WTC11 (cell line): ENCODE measurements at regions not wholly inside any gene's neighbourhood (a gene's known extent, or its start where the extent isn't known, plus 50 kb on each side); places are given as distances from the start of the nearest gene placed in this dataset.

Source experiments
- ATAC-seq: fragments of 200-7000 bp; cut with Tn5 transposase; 2 replicates; pipeline ENCODE4 v1.10.0; 2021; ENCODE audit warnings: mild to moderate bottlenecking, moderate library complexity
- CTCF ChIA-PET: fragments of 300-600 bp; sonication (Branson Sonifier 250); formaldehyde crosslinking; loops from one replicate; lab custom pipeline; 2021; ENCODE audit warnings: antibody characterized with exemption; lab: Charles Lee
- POLR2A ChIA-PET: fragments of 350-600 bp; sonication (Branson Sonifier 250); formaldehyde crosslinking; loops from one replicate; lab custom pipeline; 2021; ENCODE audit warnings: antibody characterized with exemption; lab: Charles Lee
- DNase-seq: peaks from one replicate; pipeline ENCODE4 v3.0.0; 2021; ENCODE audit warnings: low spot score
- H3K27ac Mint-ChIP-seq: 2 replicates; pipeline ENCODE4 v1.8.0; 2021; ENCODE audit warnings: mixed read lengths
- H3K27me3 Mint-ChIP-seq: 2 replicates; pipeline ENCODE4 v1.8.0; 2021; ENCODE audit warnings: low read depth, mild to moderate bottlenecking, moderate library complexity, mixed read lengths
- H3K36me3 Mint-ChIP-seq: 2 replicates; pipeline ENCODE4 v1.8.0; 2021; ENCODE audit warnings: mixed read lengths
- H3K4me1 Mint-ChIP-seq: 2 replicates; pipeline ENCODE4 v1.8.0; 2022; ENCODE audit warnings: mixed read lengths
- H3K4me3 Mint-ChIP-seq: 2 replicates; pipeline ENCODE4 v1.8.0; 2021; ENCODE audit warnings: mild to moderate bottlenecking, moderate library complexity, mixed read lengths
- H3K9me3 Mint-ChIP-seq: 2 replicates; pipeline ENCODE4 v1.8.0; 2021; ENCODE audit warnings: mixed read lengths
- CREB1 ChIP-seq: sonication (generic); formaldehyde crosslinking; IDR thresholded peaks from 2 replicates; pipeline ENCODE4 v1.8.0; 2023; ENCODE audit warnings: mild to moderate bottlenecking, missing genetic modification reagents
- EMX1 ChIP-seq: fragments of 250-450 bp; sonication (Bioruptor Pico); IDR thresholded peaks from 2 replicates; pipeline ENCODE4 v1.8.0; 2021; ENCODE audit warnings: mild to moderate bottlenecking
- ESRRA ChIP-seq: sonication (generic); formaldehyde crosslinking; IDR thresholded peaks from 2 replicates; pipeline ENCODE4 v1.8.1; 2022; ENCODE audit warnings: mild to moderate bottlenecking, missing genetic modification reagents, borderline replicate concordance
- GTF2I ChIP-seq: fragments of 250-450 bp; sonication (Bioruptor Pico); conservative IDR thresholded peaks from 2 replicates; pipeline ENCODE4 v1.4.0; 2021; ENCODE audit warnings: mild to moderate bottlenecking
- MAX ChIP-seq: sonication (generic); formaldehyde crosslinking; IDR thresholded peaks from 2 replicates; pipeline ENCODE4 v1.8.0; 2022; ENCODE audit warnings: mild to moderate bottlenecking, missing genetic modification reagents
- NR2C2 ChIP-seq: sonication (generic); formaldehyde crosslinking; IDR thresholded peaks from 2 replicates; pipeline ENCODE4 v1.8.0; 2022; ENCODE audit warnings: mild to moderate bottlenecking, missing genetic modification reagents
- PRRX2 ChIP-seq: fragments of 250-450 bp; sonication (Bioruptor Pico); IDR thresholded peaks from 2 replicates; pipeline ENCODE4 v1.8.0; 2021; ENCODE audit warnings: mild to moderate bottlenecking
- SMAD3 ChIP-seq: sonication (generic); formaldehyde crosslinking; IDR thresholded peaks from 2 replicates; pipeline ENCODE4 v1.8.0; 2022; ENCODE audit warnings: missing genetic modification reagents, mild to moderate bottlenecking, borderline replicate concordance
- SMAD4 ChIP-seq: sonication (generic); formaldehyde crosslinking; IDR thresholded peaks from 2 replicates; pipeline ENCODE4 v1.8.0; 2022; ENCODE audit warnings: mild to moderate bottlenecking, missing genetic modification reagents
- SOX15 ChIP-seq: fragments of 250-450 bp; sonication (Bioruptor Pico); IDR thresholded peaks from 2 replicates; pipeline ENCODE4 v1.9.0; 2021; ENCODE audit warnings: mild to moderate bottlenecking
- SP1 ChIP-seq: sonication (generic); formaldehyde crosslinking; conservative IDR thresholded peaks from 2 replicates; pipeline ENCODE4 v1.8.1; 2022; ENCODE audit warnings: missing genetic modification reagents
- TEAD4 ChIP-seq: sonication (generic); formaldehyde crosslinking; IDR thresholded peaks from 2 replicates; pipeline ENCODE4 v1.8.0; 2022; ENCODE audit warnings: mild to moderate bottlenecking, missing genetic modification reagents
- ZNF219 ChIP-seq: sonication (generic); formaldehyde crosslinking; IDR thresholded peaks from 2 replicates; pipeline ENCODE4 v1.8.0; 2023; ENCODE audit warnings: missing genetic modification reagents, mild to moderate bottlenecking, borderline replicate concordance
- ZNF416 ChIP-seq: fragments of 250-450 bp; sonication (Bioruptor Pico); IDR thresholded peaks from 2 replicates; pipeline ENCODE4 v1.9.0; 2021; ENCODE audit warnings: mild to moderate bottlenecking, inconsistent platforms
- ZNF423 ChIP-seq: fragments of 250-450 bp; sonication (Bioruptor Pico); IDR thresholded peaks from 2 replicates; pipeline ENCODE4 v2.1.2; 2022; ENCODE audit warnings: mild to moderate bottlenecking, moderate library complexity
- TF ChIP-seq, protein P1 (sequence below): fragments of 250-450 bp; sonication (Bioruptor Pico); IDR thresholded peaks from 2 replicates; pipeline ENCODE4 v1.9.0; 2021; ENCODE audit warnings: mild to moderate bottlenecking, borderline replicate concordance
- TF ChIP-seq, protein P2 (sequence below): fragments of 250-450 bp; sonication (Bioruptor Pico); IDR thresholded peaks from 2 replicates; pipeline ENCODE4 v1.9.0; 2021; ENCODE audit warnings: mild to moderate bottlenecking
- TF ChIP-seq, protein P3 (sequence below): sonication (generic); formaldehyde crosslinking; IDR thresholded peaks from 2 replicates; pipeline ENCODE4 v1.8.1; 2022; ENCODE audit warnings: mild to moderate bottlenecking, moderate library complexity, missing genetic modification reagents
- TF ChIP-seq, protein P4 (sequence below): fragments of 250-450 bp; sonication (Bioruptor Pico); IDR thresholded peaks from 2 replicates; pipeline ENCODE4 v1.9.0; 2021; ENCODE audit warnings: mild to moderate bottlenecking
- TF ChIP-seq, protein P5 (sequence below): sonication (generic); formaldehyde crosslinking; IDR thresholded peaks from 2 replicates; pipeline ENCODE4 v1.8.0; 2023; ENCODE audit warnings: missing genetic modification reagents, mild to moderate bottlenecking, borderline replicate concordance

DNA sequence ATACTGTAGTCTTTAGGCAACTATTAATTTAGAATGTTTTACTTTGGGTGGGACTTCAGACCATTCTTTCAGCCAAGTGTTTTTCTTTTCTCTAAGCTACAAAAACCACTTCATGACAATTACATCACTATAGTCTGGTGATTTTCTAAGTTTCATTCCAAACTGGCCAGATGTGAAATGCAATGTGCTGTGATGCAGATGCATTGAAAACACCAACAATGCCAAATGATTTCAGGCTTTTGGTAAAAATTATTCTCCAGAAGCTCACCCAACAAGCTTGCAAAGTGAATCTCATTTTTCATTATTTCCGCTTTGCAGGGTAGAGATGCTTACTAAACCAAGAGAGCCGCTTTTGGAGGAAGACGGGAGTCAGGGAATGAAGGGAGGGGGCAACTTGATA is 118.4 kb upstream of the ANK3 start (continued):
- TF ChIP-seq, protein P1, sequence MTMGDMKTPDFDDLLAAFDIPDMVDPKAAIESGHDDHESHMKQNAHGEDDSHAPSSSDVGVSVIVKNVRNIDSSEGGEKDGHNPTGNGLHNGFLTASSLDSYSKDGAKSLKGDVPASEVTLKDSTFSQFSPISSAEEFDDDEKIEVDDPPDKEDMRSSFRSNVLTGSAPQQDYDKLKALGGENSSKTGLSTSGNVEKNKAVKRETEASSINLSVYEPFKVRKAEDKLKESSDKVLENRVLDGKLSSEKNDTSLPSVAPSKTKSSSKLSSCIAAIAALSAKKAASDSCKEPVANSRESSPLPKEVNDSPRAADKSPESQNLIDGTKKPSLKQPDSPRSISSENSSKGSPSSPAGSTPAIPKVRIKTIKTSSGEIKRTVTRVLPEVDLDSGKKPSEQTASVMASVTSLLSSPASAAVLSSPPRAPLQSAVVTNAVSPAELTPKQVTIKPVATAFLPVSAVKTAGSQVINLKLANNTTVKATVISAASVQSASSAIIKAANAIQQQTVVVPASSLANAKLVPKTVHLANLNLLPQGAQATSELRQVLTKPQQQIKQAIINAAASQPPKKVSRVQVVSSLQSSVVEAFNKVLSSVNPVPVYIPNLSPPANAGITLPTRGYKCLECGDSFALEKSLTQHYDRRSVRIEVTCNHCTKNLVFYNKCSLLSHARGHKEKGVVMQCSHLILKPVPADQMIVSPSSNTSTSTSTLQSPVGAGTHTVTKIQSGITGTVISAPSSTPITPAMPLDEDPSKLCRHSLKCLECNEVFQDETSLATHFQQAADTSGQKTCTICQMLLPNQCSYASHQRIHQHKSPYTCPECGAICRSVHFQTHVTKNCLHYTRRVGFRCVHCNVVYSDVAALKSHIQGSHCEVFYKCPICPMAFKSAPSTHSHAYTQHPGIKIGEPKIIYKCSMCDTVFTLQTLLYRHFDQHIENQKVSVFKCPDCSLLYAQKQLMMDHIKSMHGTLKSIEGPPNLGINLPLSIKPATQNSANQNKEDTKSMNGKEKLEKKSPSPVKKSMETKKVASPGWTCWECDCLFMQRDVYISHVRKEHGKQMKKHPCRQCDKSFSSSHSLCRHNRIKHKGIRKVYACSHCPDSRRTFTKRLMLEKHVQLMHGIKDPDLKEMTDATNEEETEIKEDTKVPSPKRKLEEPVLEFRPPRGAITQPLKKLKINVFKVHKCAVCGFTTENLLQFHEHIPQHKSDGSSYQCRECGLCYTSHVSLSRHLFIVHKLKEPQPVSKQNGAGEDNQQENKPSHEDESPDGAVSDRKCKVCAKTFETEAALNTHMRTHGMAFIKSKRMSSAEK (CRISPR knock-in tag): no peak
- TF ChIP-seq PRRX2 (no peak), ZNF219 (no peak)
- TF ChIP-seq, protein P2, sequence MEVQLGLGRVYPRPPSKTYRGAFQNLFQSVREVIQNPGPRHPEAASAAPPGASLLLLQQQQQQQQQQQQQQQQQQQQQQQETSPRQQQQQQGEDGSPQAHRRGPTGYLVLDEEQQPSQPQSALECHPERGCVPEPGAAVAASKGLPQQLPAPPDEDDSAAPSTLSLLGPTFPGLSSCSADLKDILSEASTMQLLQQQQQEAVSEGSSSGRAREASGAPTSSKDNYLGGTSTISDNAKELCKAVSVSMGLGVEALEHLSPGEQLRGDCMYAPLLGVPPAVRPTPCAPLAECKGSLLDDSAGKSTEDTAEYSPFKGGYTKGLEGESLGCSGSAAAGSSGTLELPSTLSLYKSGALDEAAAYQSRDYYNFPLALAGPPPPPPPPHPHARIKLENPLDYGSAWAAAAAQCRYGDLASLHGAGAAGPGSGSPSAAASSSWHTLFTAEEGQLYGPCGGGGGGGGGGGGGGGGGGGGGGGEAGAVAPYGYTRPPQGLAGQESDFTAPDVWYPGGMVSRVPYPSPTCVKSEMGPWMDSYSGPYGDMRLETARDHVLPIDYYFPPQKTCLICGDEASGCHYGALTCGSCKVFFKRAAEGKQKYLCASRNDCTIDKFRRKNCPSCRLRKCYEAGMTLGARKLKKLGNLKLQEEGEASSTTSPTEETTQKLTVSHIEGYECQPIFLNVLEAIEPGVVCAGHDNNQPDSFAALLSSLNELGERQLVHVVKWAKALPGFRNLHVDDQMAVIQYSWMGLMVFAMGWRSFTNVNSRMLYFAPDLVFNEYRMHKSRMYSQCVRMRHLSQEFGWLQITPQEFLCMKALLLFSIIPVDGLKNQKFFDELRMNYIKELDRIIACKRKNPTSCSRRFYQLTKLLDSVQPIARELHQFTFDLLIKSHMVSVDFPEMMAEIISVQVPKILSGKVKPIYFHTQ (CRISPR knock-in tag): no peak

GRCh38 chr10:60502621-60503020 is 112.9 kb upstream of the ANK3 start:
- no peak overlapping the region for H3K27ac Mint-ChIP-seq
- H3K9me3 Mint-ChIP-seq: no peaks in the 10 kb centered on the region
- DNase-seq (no peak), ATAC-seq (no peak)
- TF ChIP-seq CREB1 (CRISPR knock-in tag) (no peak), ZNF219 (no peak), GTF2I (no peak), PRRX2 (no peak), SMAD4 (CRISPR knock-in tag) (no peak), ESRRA (CRISPR knock-in tag) (no peak), NR2C2 (no peak), TEAD4 (CRISPR knock-in tag) (no peak), SOX15 (no peak), SP1 (CRISPR knock-in tag) (no peak), EMX1 (CRISPR knock-in tag) (no peak), ZNF423 (CRISPR knock-in tag) (no peak)
- TF ChIP-seq, protein P3, sequence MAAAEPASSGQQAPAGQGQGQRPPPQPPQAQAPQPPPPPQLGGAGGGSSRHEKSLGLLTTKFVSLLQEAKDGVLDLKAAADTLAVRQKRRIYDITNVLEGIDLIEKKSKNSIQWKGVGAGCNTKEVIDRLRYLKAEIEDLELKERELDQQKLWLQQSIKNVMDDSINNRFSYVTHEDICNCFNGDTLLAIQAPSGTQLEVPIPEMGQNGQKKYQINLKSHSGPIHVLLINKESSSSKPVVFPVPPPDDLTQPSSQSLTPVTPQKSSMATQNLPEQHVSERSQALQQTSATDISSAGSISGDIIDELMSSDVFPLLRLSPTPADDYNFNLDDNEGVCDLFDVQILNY: no peak
- no peak overlapping the region for H3K4me3 Mint-ChIP-seq
- no peaks in the 10 kb centered on the region for H3K36me3 Mint-ChIP-seq
- CTCF ChIA-PET: no interaction called here
- no peaks in the 10 kb centered on the region for H3K27me3 Mint-ChIP-seq
- POLR2A ChIA-PET: no interaction called here
- peaks cover 18% of the 10 kb centered on the region for H3K4me1 Mint-ChIP-seq

- Mint-ChIP-seq H3K4me3 (no peak overlapping the region), H3K27me3 (no peaks in the 10 kb centered on the region), H3K27ac (no peak overlapping the region), H3K36me3 (no peaks in the 10 kb centered on the region), H3K4me1 (peaks cover 8% of the 10 kb centered on the region), H3K9me3 (no peaks in the 10 kb centered on the region)
- DNase-seq (no peak), ATAC-seq (no peak)
- ChIA-PET CTCF (no interaction called here), POLR2A (no interaction called here)
- TF ChIP-seq, protein P4, sequence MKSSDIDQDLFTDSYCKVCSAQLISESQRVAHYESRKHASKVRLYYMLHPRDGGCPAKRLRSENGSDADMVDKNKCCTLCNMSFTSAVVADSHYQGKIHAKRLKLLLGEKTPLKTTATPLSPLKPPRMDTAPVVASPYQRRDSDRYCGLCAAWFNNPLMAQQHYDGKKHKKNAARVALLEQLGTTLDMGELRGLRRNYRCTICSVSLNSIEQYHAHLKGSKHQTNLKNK (CRISPR knock-in tag): no peak
- no peak for TF ChIP-seq ZNF416 (CRISPR knock-in tag)
- TF ChIP-seq, protein P5, sequence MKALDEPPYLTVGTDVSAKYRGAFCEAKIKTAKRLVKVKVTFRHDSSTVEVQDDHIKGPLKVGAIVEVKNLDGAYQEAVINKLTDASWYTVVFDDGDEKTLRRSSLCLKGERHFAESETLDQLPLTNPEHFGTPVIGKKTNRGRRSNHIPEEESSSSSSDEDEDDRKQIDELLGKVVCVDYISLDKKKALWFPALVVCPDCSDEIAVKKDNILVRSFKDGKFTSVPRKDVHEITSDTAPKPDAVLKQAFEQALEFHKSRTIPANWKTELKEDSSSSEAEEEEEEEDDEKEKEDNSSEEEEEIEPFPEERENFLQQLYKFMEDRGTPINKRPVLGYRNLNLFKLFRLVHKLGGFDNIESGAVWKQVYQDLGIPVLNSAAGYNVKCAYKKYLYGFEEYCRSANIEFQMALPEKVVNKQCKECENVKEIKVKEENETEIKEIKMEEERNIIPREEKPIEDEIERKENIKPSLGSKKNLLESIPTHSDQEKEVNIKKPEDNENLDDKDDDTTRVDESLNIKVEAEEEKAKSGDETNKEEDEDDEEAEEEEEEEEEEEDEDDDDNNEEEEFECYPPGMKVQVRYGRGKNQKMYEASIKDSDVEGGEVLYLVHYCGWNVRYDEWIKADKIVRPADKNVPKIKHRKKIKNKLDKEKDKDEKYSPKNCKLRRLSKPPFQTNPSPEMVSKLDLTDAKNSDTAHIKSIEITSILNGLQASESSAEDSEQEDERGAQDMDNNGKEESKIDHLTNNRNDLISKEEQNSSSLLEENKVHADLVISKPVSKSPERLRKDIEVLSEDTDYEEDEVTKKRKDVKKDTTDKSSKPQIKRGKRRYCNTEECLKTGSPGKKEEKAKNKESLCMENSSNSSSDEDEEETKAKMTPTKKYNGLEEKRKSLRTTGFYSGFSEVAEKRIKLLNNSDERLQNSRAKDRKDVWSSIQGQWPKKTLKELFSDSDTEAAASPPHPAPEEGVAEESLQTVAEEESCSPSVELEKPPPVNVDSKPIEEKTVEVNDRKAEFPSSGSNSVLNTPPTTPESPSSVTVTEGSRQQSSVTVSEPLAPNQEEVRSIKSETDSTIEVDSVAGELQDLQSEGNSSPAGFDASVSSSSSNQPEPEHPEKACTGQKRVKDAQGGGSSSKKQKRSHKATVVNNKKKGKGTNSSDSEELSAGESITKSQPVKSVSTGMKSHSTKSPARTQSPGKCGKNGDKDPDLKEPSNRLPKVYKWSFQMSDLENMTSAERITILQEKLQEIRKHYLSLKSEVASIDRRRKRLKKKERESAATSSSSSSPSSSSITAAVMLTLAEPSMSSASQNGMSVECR (CRISPR knock-in tag): no peak
- no peak for TF ChIP-seq ZNF219
- TF ChIP-seq MAX (CRISPR knock-in tag): no peak
- TF ChIP-seq SMAD3 (CRISPR knock-in tag): no peak
- TF ChIP-seq, protein P2 (CRISPR knock-in tag): no peak
These were observed 109.3 kb upstream of the ANK3 start for GRCh38 chr10:60498985-60499384.
